ENCODE measurements at regions not wholly inside any gene's neighbourhood (a gene's known extent, or its start where the extent isn't known, plus 50 kb on each side); places are given as distances from the start of the nearest gene placed in this dataset.

DNA sequence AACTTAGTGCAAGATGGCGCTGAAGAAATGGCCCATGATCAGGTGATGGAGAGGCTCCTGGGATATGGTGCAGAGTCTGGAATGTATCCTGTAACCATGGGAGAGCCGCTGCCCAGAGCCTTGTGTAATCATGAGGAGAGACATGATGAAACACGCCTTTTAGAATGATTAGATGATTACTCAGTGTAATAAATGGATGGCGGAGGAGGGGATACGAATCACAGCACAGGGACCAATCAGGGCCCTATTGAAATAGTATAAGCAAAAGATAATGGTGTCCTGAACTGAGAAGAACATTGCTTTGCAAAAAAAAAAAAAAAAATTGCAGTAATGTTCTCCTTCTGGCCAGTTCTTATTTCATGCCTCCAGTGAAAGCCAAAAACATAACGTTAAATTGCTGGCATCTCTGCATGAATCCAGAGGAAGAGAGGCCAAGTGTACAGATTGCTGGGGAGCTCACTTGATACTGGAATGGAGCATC is 668.5 kb upstream of the AUTS2 start:
- TF ChIP-seq, protein P1, sequence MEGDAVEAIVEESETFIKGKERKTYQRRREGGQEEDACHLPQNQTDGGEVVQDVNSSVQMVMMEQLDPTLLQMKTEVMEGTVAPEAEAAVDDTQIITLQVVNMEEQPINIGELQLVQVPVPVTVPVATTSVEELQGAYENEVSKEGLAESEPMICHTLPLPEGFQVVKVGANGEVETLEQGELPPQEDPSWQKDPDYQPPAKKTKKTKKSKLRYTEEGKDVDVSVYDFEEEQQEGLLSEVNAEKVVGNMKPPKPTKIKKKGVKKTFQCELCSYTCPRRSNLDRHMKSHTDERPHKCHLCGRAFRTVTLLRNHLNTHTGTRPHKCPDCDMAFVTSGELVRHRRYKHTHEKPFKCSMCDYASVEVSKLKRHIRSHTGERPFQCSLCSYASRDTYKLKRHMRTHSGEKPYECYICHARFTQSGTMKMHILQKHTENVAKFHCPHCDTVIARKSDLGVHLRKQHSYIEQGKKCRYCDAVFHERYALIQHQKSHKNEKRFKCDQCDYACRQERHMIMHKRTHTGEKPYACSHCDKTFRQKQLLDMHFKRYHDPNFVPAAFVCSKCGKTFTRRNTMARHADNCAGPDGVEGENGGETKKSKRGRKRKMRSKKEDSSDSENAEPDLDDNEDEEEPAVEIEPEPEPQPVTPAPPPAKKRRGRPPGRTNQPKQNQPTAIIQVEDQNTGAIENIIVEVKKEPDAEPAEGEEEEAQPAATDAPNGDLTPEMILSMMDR (IDR thresholded peaks at IDR 0.05): no peak
- TF ChIP-seq POLR2AphosphoS5 (IDR thresholded peaks at IDR 0.05) (no peak), EP300 (IDR thresholded peaks at IDR 0.05) (no peak), POLR2A (IDR thresholded peaks at IDR 0.05) (no peak)

All from gastroesophageal sphincter (tissue), 3 donors.